ENCODE measurements at regions not wholly inside any gene's neighbourhood (a gene's known extent, or its start where the extent isn't known, plus 50 kb on each side); places are given as distances from the start of the nearest gene placed in this dataset.

DNA sequence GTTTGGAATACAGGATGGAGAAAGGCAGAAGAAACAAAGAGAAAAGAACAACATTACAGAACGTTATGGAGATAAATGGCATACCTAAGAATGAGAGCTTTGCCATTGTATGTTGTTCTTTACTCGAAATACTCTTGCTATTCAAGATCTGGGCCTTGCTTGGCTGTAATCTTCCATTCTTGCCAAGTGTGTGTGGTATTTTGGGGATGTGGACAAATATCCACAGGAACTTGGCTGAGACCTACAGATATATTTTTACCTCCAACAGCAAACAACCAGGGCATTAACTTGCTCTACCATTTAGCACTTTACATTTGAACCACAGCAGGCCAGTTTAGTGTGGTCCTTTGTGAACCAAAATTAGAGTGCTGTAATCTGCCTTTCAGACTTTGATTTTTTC, 76.3 kb downstream of the DKK1 start:
- TF ChIP-seq, protein P1, sequence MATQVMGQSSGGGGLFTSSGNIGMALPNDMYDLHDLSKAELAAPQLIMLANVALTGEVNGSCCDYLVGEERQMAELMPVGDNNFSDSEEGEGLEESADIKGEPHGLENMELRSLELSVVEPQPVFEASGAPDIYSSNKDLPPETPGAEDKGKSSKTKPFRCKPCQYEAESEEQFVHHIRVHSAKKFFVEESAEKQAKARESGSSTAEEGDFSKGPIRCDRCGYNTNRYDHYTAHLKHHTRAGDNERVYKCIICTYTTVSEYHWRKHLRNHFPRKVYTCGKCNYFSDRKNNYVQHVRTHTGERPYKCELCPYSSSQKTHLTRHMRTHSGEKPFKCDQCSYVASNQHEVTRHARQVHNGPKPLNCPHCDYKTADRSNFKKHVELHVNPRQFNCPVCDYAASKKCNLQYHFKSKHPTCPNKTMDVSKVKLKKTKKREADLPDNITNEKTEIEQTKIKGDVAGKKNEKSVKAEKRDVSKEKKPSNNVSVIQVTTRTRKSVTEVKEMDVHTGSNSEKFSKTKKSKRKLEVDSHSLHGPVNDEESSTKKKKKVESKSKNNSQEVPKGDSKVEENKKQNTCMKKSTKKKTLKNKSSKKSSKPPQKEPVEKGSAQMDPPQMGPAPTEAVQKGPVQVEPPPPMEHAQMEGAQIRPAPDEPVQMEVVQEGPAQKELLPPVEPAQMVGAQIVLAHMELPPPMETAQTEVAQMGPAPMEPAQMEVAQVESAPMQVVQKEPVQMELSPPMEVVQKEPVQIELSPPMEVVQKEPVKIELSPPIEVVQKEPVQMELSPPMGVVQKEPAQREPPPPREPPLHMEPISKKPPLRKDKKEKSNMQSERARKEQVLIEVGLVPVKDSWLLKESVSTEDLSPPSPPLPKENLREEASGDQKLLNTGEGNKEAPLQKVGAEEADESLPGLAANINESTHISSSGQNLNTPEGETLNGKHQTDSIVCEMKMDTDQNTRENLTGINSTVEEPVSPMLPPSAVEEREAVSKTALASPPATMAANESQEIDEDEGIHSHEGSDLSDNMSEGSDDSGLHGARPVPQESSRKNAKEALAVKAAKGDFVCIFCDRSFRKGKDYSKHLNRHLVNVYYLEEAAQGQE (IDR thresholded peaks at IDR 0.05) = no peak
- TF ChIP-seq, protein P2, sequence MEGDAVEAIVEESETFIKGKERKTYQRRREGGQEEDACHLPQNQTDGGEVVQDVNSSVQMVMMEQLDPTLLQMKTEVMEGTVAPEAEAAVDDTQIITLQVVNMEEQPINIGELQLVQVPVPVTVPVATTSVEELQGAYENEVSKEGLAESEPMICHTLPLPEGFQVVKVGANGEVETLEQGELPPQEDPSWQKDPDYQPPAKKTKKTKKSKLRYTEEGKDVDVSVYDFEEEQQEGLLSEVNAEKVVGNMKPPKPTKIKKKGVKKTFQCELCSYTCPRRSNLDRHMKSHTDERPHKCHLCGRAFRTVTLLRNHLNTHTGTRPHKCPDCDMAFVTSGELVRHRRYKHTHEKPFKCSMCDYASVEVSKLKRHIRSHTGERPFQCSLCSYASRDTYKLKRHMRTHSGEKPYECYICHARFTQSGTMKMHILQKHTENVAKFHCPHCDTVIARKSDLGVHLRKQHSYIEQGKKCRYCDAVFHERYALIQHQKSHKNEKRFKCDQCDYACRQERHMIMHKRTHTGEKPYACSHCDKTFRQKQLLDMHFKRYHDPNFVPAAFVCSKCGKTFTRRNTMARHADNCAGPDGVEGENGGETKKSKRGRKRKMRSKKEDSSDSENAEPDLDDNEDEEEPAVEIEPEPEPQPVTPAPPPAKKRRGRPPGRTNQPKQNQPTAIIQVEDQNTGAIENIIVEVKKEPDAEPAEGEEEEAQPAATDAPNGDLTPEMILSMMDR (IDR thresholded peaks at IDR 0.05; ENCODE audit: low read depth, low read length, missing input control) = no peak
- TF ChIP-seq, protein P3, sequence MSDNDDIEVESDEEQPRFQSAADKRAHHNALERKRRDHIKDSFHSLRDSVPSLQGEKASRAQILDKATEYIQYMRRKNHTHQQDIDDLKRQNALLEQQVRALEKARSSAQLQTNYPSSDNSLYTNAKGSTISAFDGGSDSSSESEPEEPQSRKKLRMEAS (IDR thresholded peaks at IDR 0.05) = no peak
- TF ChIP-seq TAF1 (conservative IDR thresholded peaks at IDR 0.05) (no peak), YY1 (IDR thresholded peaks at IDR 0.05) (no peak), RAD21 (IDR thresholded peaks at IDR 0.05) (no peak), GABPA (IDR thresholded peaks at IDR 0.05 in 1 of 2, conservative IDR thresholded peaks at IDR 0.05 in 1 of 2) (no peak), SP1 (IDR thresholded peaks at IDR 0.05) (no peak), JUND (IDR thresholded peaks at IDR 0.05) (no peak)
